ENCODE measurements at regions not wholly inside any gene's neighbourhood (a gene's known extent, or its start where the extent isn't known, plus 50 kb on each side); places are given as distances from the start of the nearest gene placed in this dataset.

DNA sequence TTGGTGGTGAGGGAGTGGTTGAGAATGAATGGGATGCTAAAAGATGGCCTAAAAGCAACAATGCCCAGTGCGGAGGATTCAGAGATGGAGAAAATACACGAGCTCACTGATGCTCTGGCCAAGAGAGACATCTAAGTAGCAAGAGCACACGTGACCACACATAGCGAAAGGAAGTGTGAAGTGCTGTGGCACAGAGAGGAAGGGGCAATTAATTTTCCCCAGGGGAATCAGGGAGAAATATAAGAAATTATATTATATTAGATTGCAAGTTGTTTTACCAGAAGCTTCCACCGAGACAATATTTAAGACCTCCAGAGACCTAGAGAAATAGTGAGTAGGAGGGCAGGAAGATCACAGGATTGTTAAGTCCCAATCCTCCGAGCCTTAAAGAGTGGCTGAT lies 80.6 kb downstream of the RCN1 start:
- WGBS (ENCODE audit: low lambda C conversion rate), result 51% methylated on average over 6 of the region's 6 CpGs
- Histone ChIP-seq H3K9ac (no peak overlapping the region), H3K9me3 (no peaks in the 10 kb centered on the region), H3K4me3 (ENCODE audit: low read depth in 2 of 2, low read length in 1 of 2) (no peak overlapping the region), H3K27me3 (ENCODE audit: insufficient read depth) (peaks cover 13% of the 10 kb centered on the region; the same call in 1 of the 2 replicates), H3K4me1 (ENCODE audit: control insufficient read depth in 1 of 2, insufficient read depth in 2 of 2, low read depth in 1 of 2, low read length in 1 of 2) (peaks cover 0 to under 1% of the 10 kb centered on the region in 2 experiments; a peak in 1 of 4 replicates), H3K27ac (ENCODE audit: low read depth in 2 of 2, low read length in 1 of 2) (no peak overlapping the region), H3K9me2 (no peaks in the 10 kb centered on the region), H3K79me2 (ENCODE audit: insufficient read depth) (no peaks in the 10 kb centered on the region), H4K20me1 (ENCODE audit: insufficient read depth) (no peaks in the 10 kb centered on the region), H3K36me3 (replicated peaks in 1 of 2; ENCODE audit: control insufficient read depth in 1 of 2, insufficient read depth in 2 of 2, low read length in 1 of 2) (no peaks in the 10 kb centered on the region), H3K4me2 (no peak overlapping the region), H2AFZ (ENCODE audit: low read depth) (no peak overlapping the region; the same call in 1 of the 2 replicates), H3F3A (replicated peaks; ENCODE audit: insufficient read depth) (no peaks in the 10 kb centered on the region)
- POLR2A ChIA-PET, result no interaction called here
- DNase-seq, result no peak
- CTCF ChIA-PET, result interaction anchor here (1.2 to 4.0 kb wide), 4 partner anchors 12 to 1064 kb away, joined by 4 to 34 read pairs (median 4); no protein-coding TSS in a partner anchor
- TF ChIP-seq, protein P1, sequence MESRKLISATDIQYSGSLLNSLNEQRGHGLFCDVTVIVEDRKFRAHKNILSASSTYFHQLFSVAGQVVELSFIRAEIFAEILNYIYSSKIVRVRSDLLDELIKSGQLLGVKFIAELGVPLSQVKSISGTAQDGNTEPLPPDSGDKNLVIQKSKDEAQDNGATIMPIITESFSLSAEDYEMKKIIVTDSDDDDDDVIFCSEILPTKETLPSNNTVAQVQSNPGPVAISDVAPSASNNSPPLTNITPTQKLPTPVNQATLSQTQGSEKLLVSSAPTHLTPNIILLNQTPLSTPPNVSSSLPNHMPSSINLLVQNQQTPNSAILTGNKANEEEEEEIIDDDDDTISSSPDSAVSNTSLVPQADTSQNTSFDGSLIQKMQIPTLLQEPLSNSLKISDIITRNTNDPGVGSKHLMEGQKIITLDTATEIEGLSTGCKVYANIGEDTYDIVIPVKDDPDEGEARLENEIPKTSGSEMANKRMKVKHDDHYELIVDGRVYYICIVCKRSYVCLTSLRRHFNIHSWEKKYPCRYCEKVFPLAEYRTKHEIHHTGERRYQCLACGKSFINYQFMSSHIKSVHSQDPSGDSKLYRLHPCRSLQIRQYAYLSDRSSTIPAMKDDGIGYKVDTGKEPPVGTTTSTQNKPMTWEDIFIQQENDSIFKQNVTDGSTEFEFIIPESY (IDR thresholded peaks at IDR 0.05; ENCODE audit: borderline replicate concordance, low read depth), result no peak
- TF ChIP-seq RXRA (IDR thresholded peaks at IDR 0.05; ENCODE audit: borderline replicate concordance, low read depth), result no peak
- no peak for TF ChIP-seq YY1 (IDR thresholded peaks at IDR 0.05; ENCODE audit: low read depth)
- TF ChIP-seq EZH2phosphoT487 (IDR thresholded peaks at IDR 0.05; ENCODE audit: borderline replicate concordance, low read depth), result no peak
- no peak for TF ChIP-seq CHD2 (IDR thresholded peaks at IDR 0.05; ENCODE audit: low read length, partially characterized antibody)
- no peak for TF ChIP-seq TEAD4 (IDR thresholded peaks at IDR 0.05; ENCODE audit: borderline replicate concordance, insufficient read depth)

DNA sequence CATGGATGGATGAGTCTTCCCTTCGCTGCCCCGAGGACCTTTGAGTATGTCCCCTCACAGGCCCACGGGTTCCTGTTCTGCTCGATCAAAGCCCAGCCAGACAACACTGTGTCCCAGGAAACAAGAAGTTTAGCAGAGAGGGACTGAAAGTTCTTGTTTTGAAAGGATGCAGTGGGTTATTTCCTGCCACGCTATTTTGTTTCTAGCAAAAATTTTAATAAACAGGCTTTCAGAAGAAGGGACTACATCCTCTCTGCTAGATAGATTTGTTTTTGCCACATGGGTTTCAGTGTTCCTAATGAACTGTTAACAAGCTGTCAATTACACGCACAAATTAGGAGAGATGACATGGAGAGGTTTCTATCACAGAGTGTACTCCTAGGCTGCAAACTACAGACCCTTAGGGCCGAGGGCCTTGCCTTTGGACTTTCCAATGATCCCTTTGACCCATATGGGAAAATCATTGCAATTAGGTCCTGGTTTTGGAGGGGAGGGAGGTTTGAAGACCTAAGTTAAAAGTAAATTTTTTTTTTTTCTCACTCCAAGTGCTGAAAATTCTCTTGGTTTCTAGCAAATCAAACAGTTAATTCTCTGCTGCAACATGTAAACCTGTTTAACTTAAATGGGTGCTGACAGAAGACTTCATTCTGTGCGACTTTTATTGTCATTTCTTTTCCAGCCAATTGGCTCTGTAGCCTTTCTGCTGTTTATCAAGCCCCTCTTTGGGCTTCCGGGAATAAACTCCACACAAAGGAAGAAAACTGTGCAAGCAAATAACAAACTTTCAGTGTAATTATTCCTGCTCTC lies 81.4 kb downstream of the RCN1 start:
- 33% methylated on average over 9 of the region's 9 CpGs for WGBS (ENCODE audit: low lambda C conversion rate)
- no peak for DNase-seq

More for the DNA sequence above, 81.4 kb downstream of the RCN1 start:
- no peaks in the 10 kb centered on the region for H3K9me3 ChIP-seq
- ChIA-PET POLR2A (no interaction called here), CTCF (interaction anchor here (1.2 to 4.0 kb wide), 4 partner anchors 13 to 1065 kb away, joined by 4 to 34 read pairs (median 4); no protein-coding TSS in a partner anchor)
- H3K27me3 ChIP-seq (ENCODE audit: insufficient read depth), result peaks cover 10% of the 10 kb centered on the region; the same call in 1 of the 2 replicates
- H3K9ac ChIP-seq, result no peak overlapping the region
- H3K79me2 ChIP-seq (ENCODE audit: insufficient read depth), result no peaks in the 10 kb centered on the region
- peak overlapping the region; percentile 75; the same call in 1 of the 2 replicates for H2AFZ ChIP-seq (ENCODE audit: low read depth)
- H3K9me2 ChIP-seq, result no peaks in the 10 kb centered on the region
- H3K36me3 ChIP-seq (replicated peaks in 1 of 2; ENCODE audit: control insufficient read depth in 1 of 2, insufficient read depth in 2 of 2, low read length in 1 of 2), result no peaks in the 10 kb centered on the region
- TF ChIP-seq, protein P2, sequence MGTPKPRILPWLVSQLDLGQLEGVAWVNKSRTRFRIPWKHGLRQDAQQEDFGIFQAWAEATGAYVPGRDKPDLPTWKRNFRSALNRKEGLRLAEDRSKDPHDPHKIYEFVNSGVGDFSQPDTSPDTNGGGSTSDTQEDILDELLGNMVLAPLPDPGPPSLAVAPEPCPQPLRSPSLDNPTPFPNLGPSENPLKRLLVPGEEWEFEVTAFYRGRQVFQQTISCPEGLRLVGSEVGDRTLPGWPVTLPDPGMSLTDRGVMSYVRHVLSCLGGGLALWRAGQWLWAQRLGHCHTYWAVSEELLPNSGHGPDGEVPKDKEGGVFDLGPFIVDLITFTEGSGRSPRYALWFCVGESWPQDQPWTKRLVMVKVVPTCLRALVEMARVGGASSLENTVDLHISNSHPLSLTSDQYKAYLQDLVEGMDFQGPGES (IDR thresholded peaks at IDR 0.05; ENCODE audit: low read depth, low read length), result no peak
- TF ChIP-seq, protein P3, sequence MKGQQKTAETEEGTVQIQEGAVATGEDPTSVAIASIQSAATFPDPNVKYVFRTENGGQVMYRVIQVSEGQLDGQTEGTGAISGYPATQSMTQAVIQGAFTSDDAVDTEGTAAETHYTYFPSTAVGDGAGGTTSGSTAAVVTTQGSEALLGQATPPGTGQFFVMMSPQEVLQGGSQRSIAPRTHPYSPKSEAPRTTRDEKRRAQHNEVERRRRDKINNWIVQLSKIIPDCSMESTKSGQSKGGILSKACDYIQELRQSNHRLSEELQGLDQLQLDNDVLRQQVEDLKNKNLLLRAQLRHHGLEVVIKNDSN (IDR thresholded peaks at IDR 0.05; ENCODE audit: borderline replicate concordance, low read depth), result no peak
- no peak for TF ChIP-seq FOXJ3 (CRISPR knock-in tag; IDR thresholded peaks at IDR 0.05)
- TF ChIP-seq GATA2 (CRISPR knock-in tag; IDR thresholded peaks at IDR 0.05), result no peak
- H3K4me1 ChIP-seq (ENCODE audit: control insufficient read depth in 1 of 2, insufficient read depth in 2 of 2, low read depth in 1 of 2, low read length in 1 of 2), result peaks cover 0 to 4% of the 10 kb centered on the region in 2 experiments; a peak in 1 of 4 replicates
- H3K4me2 ChIP-seq, result no peak overlapping the region
- no peaks in the 10 kb centered on the region for H3F3A ChIP-seq (replicated peaks; ENCODE audit: insufficient read depth)
- no peak overlapping the region for H3K27ac ChIP-seq (ENCODE audit: low read depth in 2 of 2, low read length in 1 of 2)
- H4K20me1 ChIP-seq (ENCODE audit: insufficient read depth), result no peaks in the 10 kb centered on the region
- no peak overlapping the region for H3K4me3 ChIP-seq (ENCODE audit: low read depth in 2 of 2, low read length in 1 of 2)
